Nephron progenitor cell (in vitro differentiated cells): ENCODE measurements at regions not wholly inside any gene's neighbourhood (a gene's known extent, or its start where the extent isn't known, plus 50 kb on each side); places are given as distances from the start of the nearest gene placed in this dataset.
"Not testable (repeated sequence)": the region's sequence is repeated elsewhere in the genome, so short reads cannot be mapped to it uniquely, and the experiment has no call there.

ENCODE experiments used
- DNase-seq: peaks from one replicate; pipeline ENCODE4 v3.0.0; 2021
- H3K27ac Mint-ChIP-seq: 2 replicates; pipeline ENCODE4 v1.8.0; 2021; ENCODE audit warnings: mild to moderate bottlenecking, moderate library complexity, mixed read lengths
- H3K27me3 Mint-ChIP-seq: 2 replicates; pipeline ENCODE4 v1.8.0; 2021; ENCODE audit warnings: mild to moderate bottlenecking, low read depth, mixed read lengths; ENCODE audit not compliant: poor library complexity
- H3K36me3 Mint-ChIP-seq: 2 replicates; pipeline ENCODE4 v1.8.0; 2021; ENCODE audit warnings: low read depth, mixed read lengths
- H3K4me1 Mint-ChIP-seq: 2 replicates; pipeline ENCODE4 v1.8.0; 2021; ENCODE audit warnings: mixed read lengths
- H3K4me3 Mint-ChIP-seq: 2 replicates; pipeline ENCODE4 v1.8.0; 2021; ENCODE audit warnings: mild to moderate bottlenecking, moderate library complexity, mixed read lengths
- H3K9me3 Mint-ChIP-seq: 2 replicates; pipeline ENCODE4 v1.8.0; 2021; ENCODE audit warnings: mild to moderate bottlenecking, moderate library complexity, mixed read lengths
- TF ChIP-seq, protein P1 (sequence below): fragments of 200-600 bp; sonication (generic); IDR thresholded peaks from 2 replicates; pipeline ENCODE4 v1.5.0; 2021; ENCODE audit warnings: antibody characterized with exemption

- TF ChIP-seq, protein P1, sequence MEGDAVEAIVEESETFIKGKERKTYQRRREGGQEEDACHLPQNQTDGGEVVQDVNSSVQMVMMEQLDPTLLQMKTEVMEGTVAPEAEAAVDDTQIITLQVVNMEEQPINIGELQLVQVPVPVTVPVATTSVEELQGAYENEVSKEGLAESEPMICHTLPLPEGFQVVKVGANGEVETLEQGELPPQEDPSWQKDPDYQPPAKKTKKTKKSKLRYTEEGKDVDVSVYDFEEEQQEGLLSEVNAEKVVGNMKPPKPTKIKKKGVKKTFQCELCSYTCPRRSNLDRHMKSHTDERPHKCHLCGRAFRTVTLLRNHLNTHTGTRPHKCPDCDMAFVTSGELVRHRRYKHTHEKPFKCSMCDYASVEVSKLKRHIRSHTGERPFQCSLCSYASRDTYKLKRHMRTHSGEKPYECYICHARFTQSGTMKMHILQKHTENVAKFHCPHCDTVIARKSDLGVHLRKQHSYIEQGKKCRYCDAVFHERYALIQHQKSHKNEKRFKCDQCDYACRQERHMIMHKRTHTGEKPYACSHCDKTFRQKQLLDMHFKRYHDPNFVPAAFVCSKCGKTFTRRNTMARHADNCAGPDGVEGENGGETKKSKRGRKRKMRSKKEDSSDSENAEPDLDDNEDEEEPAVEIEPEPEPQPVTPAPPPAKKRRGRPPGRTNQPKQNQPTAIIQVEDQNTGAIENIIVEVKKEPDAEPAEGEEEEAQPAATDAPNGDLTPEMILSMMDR, result no peak
- no peaks in the 10 kb centered on the region for H3K36me3 Mint-ChIP-seq
- no peak overlapping the region for H3K27ac Mint-ChIP-seq
- H3K9me3 Mint-ChIP-seq, result no peaks in the 10 kb centered on the region
- no peak for DNase-seq
- no peaks in the 10 kb centered on the region for H3K4me1 Mint-ChIP-seq
- peaks cover 4% of the 10 kb centered on the region for H3K27me3 Mint-ChIP-seq
- H3K4me3 Mint-ChIP-seq, result no peak overlapping the region
Measured at GRCh38 chr2:226282151-226282550, 517.5 kb downstream of the IRS1 start.

DNA sequence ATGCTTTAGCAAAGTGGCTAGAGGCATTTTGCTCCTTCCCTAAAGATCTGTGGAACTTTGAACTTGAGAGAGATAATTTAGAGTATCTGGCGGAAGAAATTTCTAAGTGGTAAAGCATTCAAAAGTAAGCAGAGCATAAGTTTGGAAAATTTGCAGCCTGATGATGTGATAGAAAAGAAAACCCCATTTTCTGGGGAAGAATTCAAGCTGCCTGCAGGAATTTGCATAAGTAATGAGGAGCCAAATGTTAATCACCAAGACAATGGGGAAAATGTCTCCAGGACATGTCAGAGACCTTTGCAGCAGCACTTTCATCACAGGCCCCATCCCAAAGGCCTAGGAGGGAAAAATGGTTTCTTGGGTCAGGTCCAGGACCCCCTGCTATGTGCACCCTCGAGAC lies 519.5 kb downstream of the IRS1 start:
- not testable (repeated sequence) for H3K4me1 Mint-ChIP-seq, H3K36me3 Mint-ChIP-seq, H3K27ac Mint-ChIP-seq, H3K4me3 Mint-ChIP-seq, H3K9me3 Mint-ChIP-seq, H3K27me3 Mint-ChIP-seq, DNase-seq

- Mint-ChIP-seq H3K27me3 (peaks cover 4% of the 10 kb centered on the region), H3K27ac (no peak overlapping the region), H3K4me1 (no peaks in the 10 kb centered on the region), H3K9me3 (no peaks in the 10 kb centered on the region), H3K36me3 (no peaks in the 10 kb centered on the region), H3K4me3 (no peak overlapping the region)
- TF ChIP-seq, protein P1, result no peak
- no peak for DNase-seq
Measured at GRCh38 chr2:226275215-226275614, 524.4 kb downstream of the IRS1 start.

GRCh38 chr2:226274143-226274542 lies 525.5 kb downstream of the IRS1 start:
- Mint-ChIP-seq H3K36me3 (no peaks in the 10 kb centered on the region), H3K9me3 (no peaks in the 10 kb centered on the region), H3K27ac (no peak overlapping the region), H3K27me3 (peaks cover 4% of the 10 kb centered on the region), H3K4me3 (no peak overlapping the region), H3K4me1 (no peaks in the 10 kb centered on the region)
- no peak for DNase-seq
- TF ChIP-seq, protein P1, result no peak

DNA sequence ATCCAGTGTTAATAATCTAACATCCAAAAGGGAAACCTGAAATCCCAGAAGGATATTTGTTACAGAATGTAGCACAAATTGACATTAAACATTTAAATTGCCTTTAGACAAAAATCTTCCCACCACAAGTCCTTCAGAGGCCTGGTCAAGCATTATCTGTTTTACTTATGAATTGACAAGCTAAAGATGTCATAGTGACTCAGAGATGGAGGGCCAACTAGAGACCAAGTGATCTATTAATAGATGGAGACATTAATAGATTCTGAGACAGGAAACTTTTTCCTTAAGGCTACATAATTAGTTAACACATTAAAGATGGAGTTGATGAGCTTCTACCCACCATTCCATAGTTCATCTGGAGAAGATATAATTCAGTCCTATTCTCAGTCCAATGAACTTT lies 526.2 kb downstream of the IRS1 start:
- no peaks in the 10 kb centered on the region for H3K4me1 Mint-ChIP-seq
- H3K27ac Mint-ChIP-seq, result no peak overlapping the region
- H3K4me3 Mint-ChIP-seq, result no peak overlapping the region

DNA sequence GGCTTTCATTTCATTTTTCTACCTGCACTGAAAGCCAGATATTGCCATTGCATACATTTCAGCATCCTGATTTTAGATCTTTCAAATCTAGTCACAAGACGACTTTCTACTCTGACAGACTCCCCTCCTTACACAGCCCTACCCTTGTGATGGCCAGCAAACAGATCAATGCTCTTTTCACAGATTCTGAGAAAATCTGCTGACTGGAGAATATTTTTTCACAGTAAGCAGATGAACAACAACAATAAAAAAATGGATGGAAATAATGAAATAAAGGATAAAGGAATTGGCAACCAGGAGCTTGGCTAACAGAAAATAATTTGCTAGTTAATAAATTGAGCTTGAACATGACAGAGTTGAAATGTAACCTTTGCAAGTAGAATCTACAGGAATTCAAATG lies 527.2 kb downstream of the IRS1 start:
- no peaks in the 10 kb centered on the region for H3K9me3 Mint-ChIP-seq
- TF ChIP-seq, protein P1, result no peak
- H3K36me3 Mint-ChIP-seq, result no peaks in the 10 kb centered on the region
- H3K27me3 Mint-ChIP-seq, result no peaks in the 10 kb centered on the region
- no peaks in the 10 kb centered on the region for H3K4me1 Mint-ChIP-seq
- no peak for DNase-seq
- H3K27ac Mint-ChIP-seq, result no peak overlapping the region
- H3K4me3 Mint-ChIP-seq, result no peak overlapping the region

More for the DNA sequence above, 526.2 kb downstream of the IRS1 start:
- peaks cover 4% of the 10 kb centered on the region for H3K27me3 Mint-ChIP-seq
- no peaks in the 10 kb centered on the region for H3K36me3 Mint-ChIP-seq
- no peak for DNase-seq
- TF ChIP-seq, protein P1, result no peak
- no peaks in the 10 kb centered on the region for H3K9me3 Mint-ChIP-seq
